Keratinocyte (primary cell): ENCODE measurements at regions not wholly inside any gene's neighbourhood (a gene's known extent, or its start where the extent isn't known, plus 50 kb on each side); places are given as distances from the start of the nearest gene placed in this dataset.

Experiments
- CTCF ChIP-seq, 3 experiments: IDR thresholded peaks in 1 of 3; conservative IDR thresholded peaks in 1 of 3; optimal IDR thresholded peaks in 1 of 3; 2 replicates in 2 of 3; 3 replicates in 1 of 3; pipeline versions ENCODE3 to v1.5.1; 2011; ENCODE audit warnings: low read length in 3 of 3, mild to moderate bottlenecking in 3 of 3, moderate library complexity in 2 of 3, control low read depth in 1 of 3, inconsistent platforms in 1 of 3; ENCODE audit not compliant: insufficient read depth in 2 of 3; ENCODE audit errors: extremely low read depth in 1 of 3
- EZH2 ChIP-seq: IDR thresholded peaks from one replicate; pipeline ENCODE4 v1.6.1; 2012; ENCODE audit warnings: inconsistent platforms, mild to moderate bottlenecking, low read length, moderate library complexity

GRCh38 chr1:209434631-209435217, 148.8 kb upstream of the CAMK1G start:
- TF ChIP-seq EZH2 (no peak), CTCF (optimal IDR thresholded peaks at IDR 0.05 in 1 of 3, IDR thresholded peaks at IDR 0.05 in 1 of 3, conservative IDR thresholded peaks at IDR 0.05 in 1 of 3; ENCODE audit: extremely low read depth in 1 of 3, insufficient read depth in 2 of 3, low read length in 3 of 3) (no peak)
